HepG2 (cell line): ENCODE measurements at regions not wholly inside any gene's neighbourhood (a gene's known extent, or its start where the extent isn't known, plus 50 kb on each side); places are given as distances from the start of the nearest gene placed in this dataset.

ENCODE experiments used
- ATAC-seq: fragments of 200-7000 bp; cut with Tn5 transposase; 3 replicates; pipeline ENCODE4 v1.9.1; 2020; ENCODE audit warnings: mild to moderate bottlenecking, moderate library complexity
- BruUV-seq: library from RNA; stranded (reverse); fragments of 400-500 nt; replicated peaks from 2 replicates; lab custom pipeline; 2021; lab: Mats Ljungman, UMichigan
- CTCF ChIA-PET: fragments of 300-600 bp; formaldehyde crosslinking; extraction: SDS; loops from one replicate; lab custom pipeline; 2021; ENCODE audit warnings: low total read pairs, inconsistent platforms, low intra/inter-chr PET ratio; lab: Yijun Ruan, JAX
- POLR2A ChIA-PET: fragments of 350-600 bp; sonication (Branson Sonifier 250); formaldehyde crosslinking; loops from one replicate; lab custom pipeline; 2020; ENCODE audit warnings: antibody characterized with exemption, inconsistent platforms; lab: Yijun Ruan, JAX
- DNase-seq: peaks from one replicate; pipeline ENCODE4 v3.0.0-alpha.2; 2015; ENCODE audit warnings: low spot score
- FAIRE-seq: peaks from 3 replicates; lab custom pipeline; 2011; peaks lifted over from hg19 to GRCh38; lab: Jason Lieb, UNC
- H2AFZ ChIP-seq: one replicate; pipeline ENCODE4 v1.6.1; 2011; ENCODE audit warnings: low read length, inconsistent platforms
- H3K27ac ChIP-seq: fragments of 300-600 bp; 3 replicates; pipeline ENCODE4 v1.8.0; 2011; ENCODE audit warnings: mixed run types, mild to moderate bottlenecking, mixed read lengths, low read length, inconsistent platforms; ENCODE audit not compliant: insufficient read depth; ENCODE audit errors: extremely low read length
- H3K27me3 ChIP-seq, 2 experiments: fragments of 200-600 bp in 1 of 2; 2 replicates in 1 of 2; 3 replicates in 1 of 2; pipeline versions ENCODE4 v1.6.0 to v1.8.0; 2011; ENCODE audit warnings: low read length in 2 of 2, mild to moderate bottlenecking in 2 of 2, moderate library complexity in 2 of 2, inconsistent platforms in 1 of 2; ENCODE audit not compliant: insufficient read depth in 2 of 2, control insufficient read depth in 1 of 2
- H3K36me3 ChIP-seq, 2 experiments: fragments of 200-600 bp in 1 of 2; replicated peaks in 1 of 2; 2 replicates in 1 of 2; 3 replicates in 1 of 2; pipeline versions ENCODE4 v1.5.1 to v1.8.0; 2011; ENCODE audit warnings: low read length in 2 of 2, inconsistent platforms in 1 of 2; ENCODE audit not compliant: insufficient read depth in 2 of 2, control insufficient read depth in 1 of 2
- H3K4me1 ChIP-seq: 2 replicates; pipeline ENCODE4 v1.5.1; 2012; ENCODE audit warnings: low read length, inconsistent platforms; ENCODE audit not compliant: insufficient read depth
- H3K4me2 ChIP-seq: 2 replicates; pipeline ENCODE4 v1.6.0; 2011; ENCODE audit warnings: low read depth, low read length, inconsistent platforms
- H3K4me3 ChIP-seq, 3 experiments: fragments of 200-600 bp in 1 of 3; sonication (generic), shearing (Covaris generic) in 1 of 3; replicated peaks in 1 of 3; 2 replicates each; pipeline ENCODE4 v1.5.1; 2011 to 2016; ENCODE audit warnings: low read length in 3 of 3, inconsistent platforms in 2 of 3, low read depth in 2 of 3, mild to moderate bottlenecking in 2 of 3, control low read depth in 1 of 3, mixed read lengths in 1 of 3; ENCODE audit not compliant: insufficient read depth in 1 of 3
- H3K79me2 ChIP-seq: one replicate; pipeline ENCODE4 v1.6.1; 2011; ENCODE audit warnings: low read length, inconsistent platforms; ENCODE audit not compliant: insufficient read depth
- H3K9ac ChIP-seq: 2 replicates; pipeline ENCODE4 v1.6.0; 2011; ENCODE audit warnings: mild to moderate bottlenecking, low read depth, low read length, inconsistent platforms; ENCODE audit not compliant: insufficient read depth
- H3K9me3 ChIP-seq: 2 replicates; pipeline ENCODE4 v1.5.1; 2012; ENCODE audit warnings: mild to moderate bottlenecking, low read length
- H4K20me1 ChIP-seq: 2 replicates; pipeline ENCODE4 v1.6.0; 2011; ENCODE audit warnings: inconsistent platforms, mild to moderate bottlenecking, low read length, moderate library complexity; ENCODE audit not compliant: insufficient read depth
- ARNT ChIP-seq: fragments of 450-650 bp; IDR thresholded peaks from 2 replicates; pipeline ENCODE4 v1.6.1; 2017
- ERF ChIP-seq: IDR thresholded peaks from 2 replicates; pipeline ENCODE4 v1.6.1; 2018; ENCODE audit warnings: missing biosample characterization, missing genetic modification reagents
- GABPA ChIP-seq, 2 experiments: IDR thresholded peaks; 2 replicates each; pipeline ENCODE4 v1.6.1; 2011 to 2016; ENCODE audit warnings: low read depth in 2 of 2, low read length in 1 of 2, missing biosample characterization in 1 of 2, missing genetic modification characterization in 1 of 2
- MEF2D ChIP-seq: sonication (generic); formaldehyde crosslinking; IDR thresholded peaks from 2 replicates; pipeline ENCODE4 v1.5.1; 2020; ENCODE audit warnings: mild to moderate bottlenecking, missing genetic modification reagents
- NCOR1 ChIP-seq: fragments of 200-600 bp; sonication (generic); IDR thresholded peaks from 2 replicates; pipeline ENCODE4 v1.7.0; 2017; ENCODE audit warnings: antibody characterized with exemption, low read length, borderline replicate concordance
- NFIC ChIP-seq: IDR thresholded peaks from 2 replicates; pipeline ENCODE4 v1.6.1; 2012; ENCODE audit warnings: mild to moderate bottlenecking, low read length, inconsistent platforms
- RFX3 ChIP-seq: IDR thresholded peaks from 2 replicates; pipeline ENCODE4 v1.6.1; 2016; ENCODE audit warnings: missing biosample characterization, missing genetic modification reagents
- SMC3 ChIP-seq: IDR thresholded peaks from 2 replicates; pipeline ENCODE4 v1.6.1; 2011; ENCODE audit warnings: low read length, improper control_type of control experiment
- TOPORS ChIP-seq: sonication (generic); formaldehyde crosslinking; IDR thresholded peaks from 2 replicates; pipeline ENCODE4 v1.8.0; 2023; ENCODE audit warnings: mild to moderate bottlenecking, missing genetic modification reagents
- ZMAT3 ChIP-seq: sonication (generic); formaldehyde crosslinking; conservative IDR thresholded peaks from 2 replicates; pipeline ENCODE4 v1.7.0; 2021; ENCODE audit warnings: missing genetic modification reagents
- ZNF160 ChIP-seq: sonication (generic); formaldehyde crosslinking; IDR thresholded peaks from 2 replicates; pipeline ENCODE4 v1.8.0; 2022; ENCODE audit warnings: mild to moderate bottlenecking, inconsistent platforms, missing genetic modification reagents
- ZNF431 ChIP-seq: sonication (generic); formaldehyde crosslinking; IDR thresholded peaks from 2 replicates; pipeline ENCODE4 v1.9.0; 2022; ENCODE audit warnings: missing genetic modification reagents, low read depth, mild to moderate bottlenecking, borderline replicate concordance
- ZNF460 ChIP-seq: sonication (generic); formaldehyde crosslinking; IDR thresholded peaks from 2 replicates; pipeline ENCODE4 v1.5.1; 2020; ENCODE audit warnings: missing genetic modification reagents, mild to moderate bottlenecking, borderline replicate concordance
- ZNF468 ChIP-seq: sonication (generic); formaldehyde crosslinking; IDR thresholded peaks from 2 replicates; pipeline ENCODE4 v1.8.0; 2022; ENCODE audit warnings: mild to moderate bottlenecking, moderate library complexity, missing genetic modification reagents
- ZNF747 ChIP-seq: sonication (generic); formaldehyde crosslinking; IDR thresholded peaks from 2 replicates; pipeline ENCODE4 v1.8.1; 2023; ENCODE audit warnings: missing genetic modification reagents, mild to moderate bottlenecking, borderline replicate concordance
- ZNF75D ChIP-seq: sonication (generic); formaldehyde crosslinking; IDR thresholded peaks from 2 replicates; pipeline ENCODE4 v1.8.1; 2023; ENCODE audit warnings: missing genetic modification reagents, mild to moderate bottlenecking, borderline replicate concordance
- ZNF775 ChIP-seq: sonication (generic); formaldehyde crosslinking; IDR thresholded peaks from 2 replicates; pipeline ENCODE4 v1.4.0; 2020; ENCODE audit warnings: missing genetic modification reagents, mild to moderate bottlenecking, moderate library complexity, borderline replicate concordance
- ZNF800 ChIP-seq: sonication (generic); formaldehyde crosslinking; IDR thresholded peaks from 2 replicates; pipeline ENCODE4 v1.4.0; 2020; ENCODE audit warnings: missing genetic modification reagents
- ZSCAN22 ChIP-seq: sonication (generic); formaldehyde crosslinking; IDR thresholded peaks from 2 replicates; pipeline ENCODE4 v1.4.0; 2020; ENCODE audit warnings: mild to moderate bottlenecking, missing genetic modification reagents
- WGBS: methylation state at CpG from one replicate; pipeline ENCODE4 v1.1.6; 2017; ENCODE audit warnings: low lambda C conversion rate; 5-methylcytosine and 5-hydroxymethylcytosine counted together
- in situ Hi-C: cut with HindIII; loops from 2 replicates; pipeline ENCODE4 v1.10.0; 2017; ENCODE audit warnings: low pct_unique_long_range_greater_than_20kb; ENCODE audit not compliant: extremely low pct_ligation_motif_present
- intact Hi-C: fragments of 100-400 bp; cut with micrococcal nuclease; formaldehyde crosslinking; loops from one replicate; pipeline ENCODE4 v1.10.0; 2022; ENCODE audit not compliant: unreplicated experiment
- TF ChIP-seq, protein P1 (sequence below): sonication (generic); formaldehyde crosslinking; IDR thresholded peaks from 2 replicates; pipeline ENCODE4 v1.8.0; 2022; ENCODE audit warnings: missing genetic modification reagents, low read depth, mild to moderate bottlenecking, borderline replicate concordance

DNA sequence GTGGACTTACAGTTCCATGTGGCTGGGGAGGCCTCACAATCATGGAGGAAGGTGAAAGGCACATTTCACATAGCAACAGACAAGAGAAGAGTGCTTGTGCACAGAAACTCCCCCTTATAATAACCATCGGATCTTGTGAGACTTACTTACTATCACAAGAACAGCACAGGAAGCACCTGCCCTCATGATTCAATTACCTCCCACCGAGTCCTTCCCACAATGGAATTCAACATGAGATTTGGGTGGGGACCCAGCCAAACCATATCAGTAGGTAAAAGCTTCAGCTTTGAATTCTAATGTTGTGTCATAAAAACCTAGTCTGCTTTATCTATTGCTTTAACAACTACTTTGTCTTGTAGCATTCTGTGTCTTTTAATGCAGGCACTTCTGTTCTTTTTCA, 140.4 kb upstream of the PIK3C3 start:
- no peaks in the 10 kb centered on the region for H4K20me1 ChIP-seq
- no TSS peak for BruUV-seq
- intact Hi-C loops, result no loop called here
- DNase-seq (no peak), FAIRE-seq (no peak), ATAC-seq (no peak)
- ChIA-PET CTCF (no interaction called here), POLR2A (no interaction called here)
- no peaks in the 10 kb centered on the region for H3K9me3 ChIP-seq
- no peaks in the 10 kb centered on the region for H3K4me1 ChIP-seq
- no peak overlapping the region for H2AFZ ChIP-seq
- H3K4me2 ChIP-seq, result no peak overlapping the region
- H3K79me2 ChIP-seq, result no peaks in the 10 kb centered on the region
- 17% methylated on average over 2 of the region's 2 CpGs for WGBS
- in situ Hi-C loops, result no loop called here
- H3K27ac ChIP-seq, result no peak overlapping the region
- TF ChIP-seq TOPORS (no peak), ZMAT3 (CRISPR knock-in tag) (no peak), ARNT (no peak), ZNF468 (CRISPR knock-in tag) (no peak), ZNF75D (CRISPR knock-in tag) (no peak), GABPA (IDR thresholded peaks at IDR 0.05; ENCODE audit: low read depth, low read length) (no peak), GABPA (CRISPR knock-in tag; IDR thresholded peaks at IDR 0.05; ENCODE audit: low read depth) (no peak), ZNF775 (CRISPR knock-in tag) (no peak), SMC3 (no peak), NFIC (no peak), ZSCAN22 (CRISPR knock-in tag) (no peak), MEF2D (CRISPR knock-in tag) (no peak), ZNF160 (CRISPR knock-in tag) (no peak), ZNF800 (CRISPR knock-in tag) (no peak), ZNF747 (CRISPR knock-in tag) (no peak), ZNF460 (CRISPR knock-in tag) (no peak), ERF (no peak), ZNF431 (CRISPR knock-in tag) (no peak), NCOR1 (no peak), RFX3 (CRISPR knock-in tag) (no peak)
- TF ChIP-seq, protein P1, sequence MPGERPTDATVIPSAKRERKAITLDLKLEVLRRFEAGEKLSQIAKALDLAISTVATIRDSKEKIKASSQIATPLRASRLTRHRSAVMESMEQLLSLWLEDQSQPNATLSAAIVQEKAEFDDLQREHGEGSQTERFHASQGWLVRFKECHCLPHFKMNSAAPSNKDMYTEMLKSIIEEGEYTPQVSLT (CRISPR knock-in tag), result no peak
- H3K27me3 ChIP-seq, result no peaks in the 10 kb centered on the region
- no peaks in the 10 kb centered on the region for H3K36me3 ChIP-seq
- no peak overlapping the region for H3K9ac ChIP-seq
- no peak overlapping the region for H3K4me3 ChIP-seq
